Mucosa of gallbladder (tissue), 1 donor: ENCODE measurements at regions not wholly inside any gene's neighbourhood (a gene's known extent, or its start where the extent isn't known, plus 50 kb on each side); places are given as distances from the start of the nearest gene placed in this dataset.

ENCODE experiments used
- DNase-seq: peaks from one replicate; pipeline ENCODE4 v3.0.0-alpha.2; 2020; ENCODE audit warnings: low spot score
- donor health status: DM: no; HTN: no; CAD: no.

DNA sequence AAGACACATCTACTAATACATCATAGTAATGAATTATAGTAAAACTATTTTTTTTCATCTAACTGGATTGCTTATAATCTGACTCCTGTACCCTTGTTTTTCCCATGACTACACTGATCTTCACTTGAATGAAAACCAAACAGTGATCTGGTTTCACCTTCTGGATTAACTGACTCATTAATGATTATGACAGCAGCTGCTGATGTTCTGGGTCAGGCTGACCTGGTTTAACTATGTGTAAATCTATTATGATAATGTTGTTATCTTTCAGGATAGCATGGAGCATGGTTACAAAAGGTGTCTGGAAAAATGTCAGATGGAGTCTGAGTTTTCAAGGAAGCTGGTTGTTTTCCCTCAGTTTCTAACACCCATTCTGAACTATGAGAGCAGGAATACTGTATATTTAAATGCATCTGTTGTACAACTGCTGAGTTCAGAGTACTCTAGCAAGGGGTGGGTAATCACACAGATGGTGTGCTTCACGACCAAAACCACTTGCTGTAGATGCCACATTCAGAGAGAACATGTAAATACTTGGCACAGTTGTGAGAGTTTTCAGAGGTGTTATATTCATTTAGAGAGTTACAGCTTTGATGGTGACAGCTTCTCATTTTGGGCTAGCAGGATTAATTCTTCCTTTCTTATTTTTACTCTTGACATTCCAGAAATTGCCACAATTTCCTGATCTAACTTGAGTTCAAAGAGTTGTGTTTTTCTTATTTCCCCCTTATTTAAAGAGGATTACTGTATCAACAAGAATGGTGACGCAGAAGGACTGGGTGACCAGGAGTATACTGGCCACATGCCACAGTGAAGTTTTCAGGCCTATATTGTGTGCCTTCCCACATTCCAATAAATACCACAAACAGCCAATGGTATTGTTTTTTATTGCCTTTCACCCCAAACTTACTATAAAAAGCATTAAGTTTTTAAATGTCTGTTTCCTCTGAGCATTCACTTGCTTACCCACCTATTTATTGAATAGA is 249.7 kb upstream of the TET2 start:
- DNase-seq, result no peak

DNA sequence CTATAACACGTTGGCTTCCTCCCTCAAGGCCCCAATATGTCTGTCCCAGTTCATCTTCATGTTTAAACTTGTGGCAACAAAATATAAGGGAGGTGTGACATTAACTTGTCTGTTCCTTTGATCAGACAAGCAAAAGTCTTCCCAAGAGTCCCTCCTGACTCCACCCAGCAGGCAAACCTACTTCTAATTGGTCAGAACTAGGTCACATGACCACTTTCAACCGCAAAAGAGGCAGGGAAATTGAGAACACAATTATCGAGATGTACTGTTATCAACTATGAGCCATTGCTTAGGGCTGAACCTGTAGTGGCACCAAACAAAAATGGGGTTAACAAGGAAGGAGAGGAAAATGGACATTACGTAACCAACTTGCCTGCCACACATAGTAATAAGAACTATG is 246.8 kb upstream of the TET2 start:
- DNase-seq, result no peak

DNA sequence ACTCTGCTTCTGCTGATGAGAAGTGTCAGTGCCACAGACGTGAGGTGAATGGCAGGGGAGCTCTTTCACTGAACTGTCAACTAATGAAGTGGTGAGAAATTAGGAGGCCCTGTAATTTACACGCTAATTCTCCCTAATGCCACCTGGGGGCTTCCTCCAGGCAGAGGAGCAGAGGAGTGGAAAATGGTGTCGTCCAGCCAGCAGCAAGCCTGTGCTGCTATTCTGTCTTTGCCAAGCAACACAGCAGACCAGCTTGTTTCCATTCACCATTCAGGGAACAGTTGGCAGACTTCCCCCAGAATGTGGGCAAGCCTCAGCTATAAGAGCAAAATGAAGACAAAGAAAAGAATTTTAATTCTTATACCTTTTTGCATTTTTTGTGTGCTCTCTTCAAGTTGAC is 245.2 kb upstream of the TET2 start:
- DNase-seq, result no peak

DNA sequence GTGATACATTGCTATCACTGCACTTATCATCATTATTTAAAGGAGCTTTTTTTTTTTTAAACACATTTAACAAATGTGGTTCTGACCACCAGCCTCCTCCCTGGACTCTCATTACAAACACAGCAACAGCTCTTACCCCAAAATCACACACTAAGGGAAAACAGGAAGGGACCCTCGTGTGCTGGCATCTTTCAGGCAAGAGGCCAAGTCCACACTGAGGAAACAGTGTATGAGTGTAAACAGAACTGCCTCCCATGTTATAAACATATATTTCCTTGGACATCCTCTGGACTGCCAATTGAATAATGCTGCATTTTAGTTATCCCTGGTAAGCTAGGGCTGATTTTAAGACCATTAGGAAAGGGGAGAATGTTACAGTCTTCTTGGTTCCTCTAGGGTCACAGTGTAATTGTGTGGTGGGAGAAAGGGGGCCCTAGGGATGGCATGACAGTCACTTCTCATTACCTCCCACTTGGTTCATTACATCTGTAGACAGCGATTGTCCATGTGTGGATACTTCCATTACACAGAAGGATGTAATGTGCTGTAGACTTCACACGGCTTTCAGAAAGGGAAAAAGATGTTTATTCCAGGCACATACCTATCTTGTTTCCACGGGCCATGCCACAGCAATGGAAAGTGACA is 244.6 kb upstream of the TET2 start:
- no peak for DNase-seq

DNA sequence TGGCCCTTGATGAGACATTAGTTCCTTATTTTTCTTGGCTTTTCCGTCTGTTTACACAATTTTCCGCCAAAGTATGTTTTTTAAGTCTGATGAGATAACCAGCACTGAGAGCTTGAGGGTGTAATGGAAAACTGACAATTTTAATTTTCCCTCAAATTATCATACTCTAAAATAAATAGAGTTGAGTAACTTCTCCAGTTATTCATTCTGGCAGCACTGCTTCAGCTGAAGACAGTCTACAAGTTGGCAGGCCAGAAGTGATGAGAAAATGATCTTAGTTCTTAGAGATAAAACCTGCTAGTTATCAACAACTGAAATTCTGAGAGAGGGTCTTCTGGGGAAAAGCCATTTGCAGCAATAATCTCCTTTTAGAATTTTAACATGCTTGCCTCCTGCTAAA is 241.6 kb upstream of the TET2 start:
- DNase-seq, result no peak

DNA sequence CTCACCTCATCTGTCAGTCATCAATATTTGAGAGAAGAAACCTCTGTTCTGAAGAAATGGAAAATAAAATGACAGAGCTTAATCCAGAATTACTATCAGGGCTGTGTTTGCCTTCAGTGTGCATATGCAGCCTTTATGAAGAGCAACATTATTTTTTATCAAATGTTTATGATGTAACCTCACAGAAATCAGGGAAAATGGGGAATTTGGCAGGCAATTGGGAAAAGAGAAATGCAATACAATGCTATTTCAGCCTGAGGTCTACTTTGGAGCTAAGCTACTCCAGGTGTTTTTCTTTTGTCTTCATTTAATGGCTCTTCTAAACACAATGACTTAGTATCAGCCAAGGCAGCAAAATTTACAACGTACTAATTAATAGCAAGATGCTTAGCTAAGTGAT is 241.1 kb upstream of the TET2 start:
- no peak for DNase-seq

DNA sequence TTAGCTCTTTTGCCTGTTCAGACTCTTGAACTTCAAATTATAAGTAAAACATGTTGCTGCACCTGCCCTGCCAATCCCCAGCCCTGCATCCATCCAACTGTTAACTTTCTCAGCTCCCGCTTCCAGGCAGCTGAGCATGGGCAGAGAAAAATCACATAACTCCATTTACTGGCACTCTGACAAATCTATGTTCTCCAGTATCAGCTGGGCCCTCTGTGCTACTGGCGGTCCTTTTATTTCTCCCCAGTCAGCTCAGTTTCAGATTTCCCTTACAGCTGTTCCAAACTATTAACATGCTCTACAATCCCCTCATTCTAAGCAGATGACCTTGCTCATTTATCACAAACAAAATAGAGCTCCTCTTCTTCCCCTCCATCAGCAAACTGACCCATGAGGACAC is 240.4 kb upstream of the TET2 start:
- DNase-seq, result no peak

DNA sequence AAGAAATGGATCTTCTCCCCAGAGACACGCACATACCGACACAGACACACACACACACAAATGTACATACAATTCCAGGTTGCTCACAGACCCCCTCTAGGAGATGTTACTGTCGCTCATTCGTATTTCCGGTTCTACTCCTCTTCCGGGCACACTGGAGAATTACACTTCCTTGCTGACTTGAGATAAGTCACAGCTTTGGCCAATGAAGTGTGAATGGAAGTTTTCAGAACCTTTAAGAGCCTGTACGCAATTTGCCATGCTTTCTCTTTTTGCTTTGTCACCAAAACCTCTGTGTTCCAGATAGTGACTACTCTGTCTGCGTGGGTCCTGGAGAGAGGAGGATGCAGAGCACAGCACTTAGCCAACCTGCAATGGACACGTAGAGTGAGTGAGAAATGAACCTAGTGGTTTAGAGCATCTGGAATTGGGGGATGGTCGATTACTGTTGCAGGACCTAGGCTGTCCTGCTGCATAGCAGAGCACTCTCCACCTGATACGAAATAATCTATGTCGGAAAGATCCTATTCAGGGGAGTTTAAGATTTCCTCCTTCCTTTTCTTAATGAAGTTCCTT is 239.5 kb upstream of the TET2 start:
- DNase-seq, result no peak

DNA sequence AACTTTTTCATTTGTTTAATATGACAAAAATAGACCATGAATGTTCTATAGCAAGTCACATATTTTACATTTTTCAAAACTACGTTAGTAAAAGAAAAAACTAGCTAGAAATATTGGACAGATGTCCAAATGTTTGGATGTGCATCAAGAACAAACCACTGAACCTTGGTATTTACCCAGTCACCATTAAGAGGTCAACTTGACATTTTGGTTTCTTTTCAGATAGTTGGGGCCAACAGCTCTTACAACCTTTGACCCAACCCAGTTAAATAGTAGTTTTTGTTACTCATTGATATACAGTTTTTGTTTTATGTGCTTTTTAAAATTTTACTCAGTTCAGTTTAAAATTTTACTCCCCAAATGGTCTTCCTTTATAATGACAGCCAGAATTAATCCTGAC is 238.7 kb upstream of the TET2 start:
- DNase-seq, result no peak

DNA sequence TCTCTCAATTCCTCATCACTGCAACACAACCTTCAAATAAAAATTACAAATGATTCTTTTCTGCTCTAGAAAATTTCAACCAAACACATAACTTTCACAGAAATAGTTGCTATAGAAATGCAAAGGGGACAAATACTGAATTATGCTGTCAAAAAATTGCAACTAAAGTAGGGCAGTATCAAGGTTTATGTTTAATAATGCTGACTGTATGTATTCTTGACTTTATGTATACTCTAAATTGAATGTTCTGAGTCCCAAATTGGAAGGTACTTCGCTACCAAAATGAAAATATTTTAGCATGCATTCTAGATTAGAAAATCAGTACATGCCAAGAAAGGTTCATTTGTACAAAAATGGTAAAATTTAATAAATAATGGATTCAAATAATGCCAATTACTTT is 237.3 kb upstream of the TET2 start:
- DNase-seq, result no peak

DNA sequence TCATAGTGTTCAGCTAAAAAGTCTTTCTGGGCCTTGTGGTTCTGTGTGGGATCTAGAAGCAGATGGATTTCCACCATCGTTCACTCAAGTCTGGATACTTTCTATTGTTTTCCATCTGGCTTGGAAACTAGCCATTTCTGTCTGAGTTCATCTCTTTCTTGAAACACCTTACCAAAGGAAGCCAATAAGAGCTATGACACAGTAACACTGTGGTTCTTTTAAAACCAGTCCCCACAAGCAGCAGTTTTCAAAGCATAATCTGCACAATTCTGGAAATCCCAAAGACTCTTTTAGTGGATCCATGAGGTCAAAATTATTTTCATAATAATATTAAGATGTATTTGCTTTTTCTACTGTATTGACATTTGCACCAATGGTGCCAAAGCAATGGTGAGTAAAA is 234.2 kb upstream of the TET2 start:
- DNase-seq, result no peak

DNA sequence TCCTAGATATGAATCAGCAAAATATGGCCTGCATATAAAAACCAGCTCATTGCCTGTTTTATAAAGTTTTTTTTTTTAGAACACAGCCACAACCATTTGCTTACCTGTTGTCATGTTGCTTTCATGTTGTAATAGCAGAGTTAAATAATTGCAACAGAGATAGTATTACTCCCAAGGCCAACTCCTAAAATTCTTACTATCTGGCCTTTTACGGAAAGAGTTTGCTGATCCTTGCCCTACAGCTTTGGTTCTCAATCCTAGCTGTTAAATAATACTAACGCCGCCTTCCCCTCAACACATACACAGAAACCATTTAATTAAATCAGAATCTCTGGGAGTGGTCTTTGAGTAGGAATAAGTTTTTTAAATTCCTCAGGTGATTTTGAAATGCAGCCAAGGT is 231.3 kb upstream of the TET2 start:
- DNase-seq, result no peak

DNA sequence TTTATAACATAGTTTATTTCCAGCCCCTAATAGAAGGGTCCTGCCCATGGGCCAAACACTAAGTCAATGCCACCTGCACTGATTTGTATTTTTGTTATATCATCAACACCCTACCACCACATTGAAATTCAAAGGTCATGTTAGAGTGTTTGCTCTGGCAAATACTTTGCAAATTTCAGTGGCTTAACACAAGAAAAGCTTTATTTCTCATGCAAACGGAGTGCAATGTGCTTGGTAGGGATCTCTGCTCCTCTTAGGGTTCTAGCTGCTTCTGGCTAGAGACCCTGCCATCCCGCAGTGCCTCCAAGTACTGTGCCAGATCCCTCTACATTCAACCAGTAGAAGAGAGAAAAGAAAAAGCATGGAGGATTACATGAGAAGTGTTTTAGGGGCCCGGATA is 230.8 kb upstream of the TET2 start:
- DNase-seq, result no peak

DNA sequence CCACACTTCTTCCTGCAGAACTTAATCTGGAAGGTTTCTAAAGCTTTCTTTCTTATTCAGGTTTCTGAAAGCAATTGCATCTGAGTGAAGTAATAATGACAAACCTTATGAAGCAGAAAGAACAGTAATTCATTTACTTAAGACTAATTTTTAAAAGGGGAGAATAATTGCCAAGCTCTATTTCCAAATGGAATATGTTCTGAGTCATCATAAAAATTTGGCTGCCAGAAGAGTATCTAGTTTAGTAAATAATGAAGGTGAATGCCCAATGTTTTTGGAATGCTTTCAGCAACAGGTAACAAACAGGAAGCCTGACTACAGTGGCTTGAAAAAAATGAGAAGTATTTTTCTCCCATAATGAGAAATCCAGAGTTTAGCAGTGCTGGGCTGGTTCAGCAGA is 227.3 kb upstream of the TET2 start:
- DNase-seq, result no peak

DNA sequence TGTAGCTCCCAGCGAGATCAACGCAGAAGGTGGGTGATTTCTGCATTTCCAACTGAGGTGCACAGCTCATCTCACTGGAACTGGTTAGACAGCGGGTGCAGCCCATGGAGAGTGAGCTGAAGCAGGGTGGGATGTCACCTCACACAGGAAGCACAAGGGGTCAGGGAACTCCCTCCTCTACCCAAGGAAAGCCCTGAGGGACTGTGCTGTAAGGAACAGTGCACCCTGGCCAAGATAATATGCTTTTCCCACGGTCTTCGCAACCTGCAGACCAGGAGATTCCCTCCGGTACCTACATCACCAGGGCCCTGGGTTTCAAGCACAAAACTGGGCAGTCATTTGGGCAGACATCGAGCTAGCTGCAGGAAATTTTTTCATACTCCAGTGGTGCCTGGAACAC is 216.4 kb upstream of the TET2 start:
- DNase-seq, result no peak

DNA sequence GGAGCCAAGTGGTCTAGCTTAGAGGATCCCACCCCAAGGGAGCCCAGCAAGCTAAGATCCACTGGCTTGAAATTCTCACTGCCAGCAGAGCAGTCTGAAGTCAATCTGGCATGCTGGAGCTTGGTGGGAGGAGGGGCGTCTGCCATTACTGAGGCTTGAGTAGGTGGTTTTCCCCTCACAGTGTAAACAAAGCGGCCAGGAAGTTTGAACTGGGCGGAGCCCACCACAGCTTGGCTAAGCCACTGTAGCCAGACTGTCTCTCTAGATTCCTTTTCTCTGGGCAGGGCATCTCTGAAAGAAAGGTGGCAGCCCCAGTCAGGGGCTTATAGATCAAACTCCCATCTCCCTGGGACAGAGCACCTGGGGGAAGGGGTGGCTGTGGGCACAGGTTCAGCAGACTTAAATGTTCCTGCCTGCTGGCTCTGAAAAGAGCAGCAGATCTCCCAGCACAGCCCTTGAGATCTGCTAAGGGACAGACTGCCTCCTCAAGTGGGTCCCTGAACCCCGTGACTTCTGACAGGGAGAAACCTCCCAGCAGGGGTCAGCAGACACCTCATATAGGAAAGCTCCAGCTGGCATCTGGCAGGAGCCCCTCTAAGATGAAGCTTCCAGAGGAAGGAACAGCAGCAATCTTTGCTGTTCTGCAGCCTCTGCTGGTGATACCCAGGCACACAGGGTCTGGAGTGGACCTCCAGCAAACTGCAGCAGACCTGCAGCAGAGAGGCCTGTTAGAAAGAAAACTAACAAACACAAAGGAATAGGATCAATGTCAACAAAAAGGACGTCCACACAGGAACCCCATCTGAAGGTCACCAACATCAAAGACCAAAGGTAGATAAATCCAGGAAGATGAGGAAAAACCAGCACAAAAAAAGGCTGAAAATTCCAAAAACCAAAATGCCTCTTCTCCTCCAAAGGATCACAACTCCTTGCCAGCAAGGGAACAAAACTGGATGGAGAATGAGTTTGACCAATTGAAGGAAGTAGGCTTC is 215.6 kb upstream of the TET2 start:
- peak; percentile 26 for DNase-seq

DNA sequence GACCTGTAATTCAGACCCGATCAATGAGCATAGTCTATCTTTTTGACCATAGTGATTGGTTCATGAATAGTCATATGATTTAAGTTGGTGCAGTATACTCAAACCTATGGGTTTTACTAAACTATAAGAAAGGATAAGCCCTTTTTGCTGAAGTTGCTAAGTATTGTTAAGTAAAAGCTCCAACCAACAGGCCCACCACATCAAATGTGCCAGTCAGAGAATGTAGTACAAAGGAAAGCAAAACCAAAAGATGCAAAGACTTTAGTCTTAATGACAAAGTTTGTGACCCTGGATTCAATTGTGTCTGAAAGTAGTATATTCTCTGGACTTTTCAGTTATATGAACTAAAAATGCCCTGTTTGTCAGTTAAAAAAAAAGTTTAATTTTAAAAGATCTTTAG is 208.1 kb upstream of the TET2 start:
- DNase-seq, result no peak

DNA sequence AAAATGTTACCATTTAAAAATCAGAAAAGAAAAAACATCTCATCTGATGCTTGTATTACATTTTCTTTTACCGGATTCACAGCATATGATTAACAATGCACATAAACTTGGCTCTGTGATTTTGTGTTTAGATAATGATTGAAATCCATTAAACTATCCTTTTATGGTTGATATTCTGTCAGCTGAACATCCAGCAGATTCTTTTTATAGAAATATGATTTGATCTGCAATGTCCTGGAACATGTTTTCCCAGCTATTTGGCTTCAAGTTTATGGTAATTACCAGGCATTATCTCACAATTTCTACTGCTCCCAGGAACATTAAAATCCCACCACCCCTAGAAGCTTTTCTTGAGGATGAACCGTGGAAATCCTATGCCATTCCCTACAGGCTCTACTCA is 205.7 kb upstream of the TET2 start:
- no peak for DNase-seq

DNA sequence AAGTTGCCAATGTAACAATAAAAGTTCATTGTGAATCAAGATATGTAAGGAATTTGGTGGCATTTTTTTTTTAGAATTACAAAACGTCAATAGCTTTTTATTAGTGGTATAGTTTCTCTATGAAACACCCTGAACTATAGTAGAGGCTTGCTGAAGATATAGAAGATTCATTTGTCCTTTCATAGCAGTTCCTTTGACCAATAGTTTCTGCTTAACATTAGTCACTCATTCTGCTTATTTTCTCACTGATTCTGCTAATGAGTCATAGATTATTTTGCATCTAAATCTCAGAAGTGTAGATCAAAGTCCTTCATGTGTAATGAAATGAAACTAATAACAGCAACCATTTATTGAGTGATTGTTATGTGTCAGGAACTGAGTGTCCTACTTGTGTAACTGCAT is 205.0 kb upstream of the TET2 start:
- DNase-seq, result no peak

DNA sequence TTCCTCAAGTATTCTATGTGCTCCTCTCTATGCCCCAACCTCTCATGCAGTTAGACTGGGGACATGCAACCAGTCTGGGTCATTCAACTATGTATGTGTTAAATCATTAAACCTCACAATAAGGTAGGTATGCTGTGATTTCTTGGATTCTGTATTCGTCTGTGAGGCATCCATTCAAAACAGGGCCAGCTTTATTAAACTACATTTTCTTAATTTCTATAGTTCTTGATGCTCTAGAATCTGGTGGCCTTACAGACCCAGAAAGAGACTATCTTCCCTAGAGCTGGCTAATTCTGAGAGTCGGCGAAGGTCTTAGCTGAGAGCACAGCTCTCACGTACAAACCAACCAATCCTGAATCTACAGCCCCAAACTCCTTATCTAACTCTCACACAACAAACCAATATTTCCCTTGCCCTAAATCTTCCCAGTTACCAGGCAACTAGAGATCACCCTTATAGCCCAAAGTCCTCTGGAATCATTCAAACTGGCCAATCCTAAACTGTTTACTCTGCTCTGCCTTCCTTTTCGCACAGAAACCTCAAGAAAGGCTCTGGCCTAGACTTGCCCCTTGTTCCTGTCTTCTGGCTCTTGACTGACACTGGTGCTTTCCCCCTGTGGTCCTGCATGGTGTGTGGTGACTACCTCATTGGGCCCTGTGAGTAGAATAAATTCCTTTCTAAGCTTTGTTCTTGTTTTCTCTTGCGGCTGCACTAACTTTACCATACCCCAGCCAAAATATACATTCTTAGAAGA is 203.5 kb upstream of the TET2 start:
- no peak for DNase-seq

DNA sequence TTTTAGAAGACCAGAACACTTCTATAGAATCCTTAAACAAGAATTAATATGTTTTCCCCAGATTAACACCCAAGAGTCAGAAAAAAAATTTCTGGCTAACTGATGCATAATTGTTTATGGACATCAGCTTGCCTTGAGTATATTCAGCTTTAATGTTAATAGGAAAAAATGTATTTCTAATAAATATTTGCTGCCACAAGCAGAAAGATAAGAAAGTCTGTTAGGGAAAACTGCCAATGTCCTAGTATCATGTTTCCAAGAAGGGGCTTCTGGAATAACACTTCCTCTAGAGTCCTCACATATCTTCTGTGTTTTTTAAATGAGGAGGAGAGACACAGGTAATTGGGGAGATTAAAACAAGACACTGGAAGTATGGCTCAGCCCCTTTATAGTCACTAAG is 202.1 kb upstream of the TET2 start:
- no peak for DNase-seq
